GM12865 (cell line): ENCODE measurements at regions not wholly inside any gene's neighbourhood (a gene's known extent, or its start where the extent isn't known, plus 50 kb on each side); places are given as distances from the start of the nearest gene placed in this dataset.
A peak's percentile ranks its signal among the peaks of the same experiment; 100 is the strongest.

Experiments used
- DNase-seq: peaks from one replicate; pipeline ENCODE4 v3.0.0; 2010; ENCODE audit warnings: low read depth
- H3K4me3 ChIP-seq: 2 replicates; pipeline ENCODE4 v1.5.1; 2011; ENCODE audit warnings: mild to moderate bottlenecking, low read depth, low read length, control low read depth
- CTCF ChIP-seq: IDR thresholded peaks from 2 replicates; pipeline ENCODE4 v1.5.1; 2011; ENCODE audit warnings: low read length, control low read depth, low read depth, inconsistent platforms; ENCODE audit not compliant: insufficient read depth; ENCODE audit errors: missing control alignments

- no peak for TF ChIP-seq CTCF
Measured at GRCh38 chr21:24265987-24266386, 1341.3 kb downstream of the MRPL39 start.

GRCh38 chr21:24260751-24261150, 1346.5 kb downstream of the MRPL39 start:
- no peak for TF ChIP-seq CTCF
- DNase-seq, result no peak
- no peak overlapping the region for H3K4me3 ChIP-seq

More at GRCh38 chr21:24265987-24266386, 1341.3 kb downstream of the MRPL39 start:
- H3K4me3 ChIP-seq, result no peak overlapping the region
- no peak for DNase-seq

GRCh38 chr21:24259241-24259640, 1348.0 kb downstream of the MRPL39 start:
- no peak for DNase-seq

GRCh38 chr21:24255591-24255990, 1351.7 kb downstream of the MRPL39 start:
- no peak overlapping the region for H3K4me3 ChIP-seq
- no peak for TF ChIP-seq CTCF
- DNase-seq, result peak; percentile 0

More at GRCh38 chr21:24259241-24259640, 1348.0 kb downstream of the MRPL39 start:
- no peak for TF ChIP-seq CTCF
- H3K4me3 ChIP-seq, result no peak overlapping the region

- no peak for TF ChIP-seq CTCF
Measured at GRCh38 chr21:24225431-24225830, 1381.8 kb downstream of the MRPL39 start.

GRCh38 chr21:24224422-24224821, 1382.9 kb downstream of the MRPL39 start:
- DNase-seq, result no peak
- TF ChIP-seq CTCF, result no peak
- no peak overlapping the region for H3K4me3 ChIP-seq

More at GRCh38 chr21:24225431-24225830, 1381.8 kb downstream of the MRPL39 start:
- no peak for DNase-seq
- no peak overlapping the region for H3K4me3 ChIP-seq

- no peak for TF ChIP-seq CTCF
- no peak overlapping the region for H3K4me3 ChIP-seq
- DNase-seq, result no peak
Measured at GRCh38 chr21:24223624-24224023, 1383.7 kb downstream of the MRPL39 start.
